NT2/D1 (cell line): ENCODE measurements at regions not wholly inside any gene's neighbourhood (a gene's known extent, or its start where the extent isn't known, plus 50 kb on each side); places are given as distances from the start of the nearest gene placed in this dataset.

ENCODE experiments used
- DNase-seq: peaks from one replicate; pipeline ENCODE4 v3.0.0-alpha.2; 2011; ENCODE audit warnings: low read depth, low spot score
- H3K27me3 ChIP-seq: 2 replicates; pipeline ENCODE4 v1.6.0; 2011; ENCODE audit warnings: mild to moderate bottlenecking; ENCODE audit not compliant: insufficient read length, insufficient read depth
- H3K36me3 ChIP-seq: 2 replicates; pipeline ENCODE4 v1.6.1; 2011; ENCODE audit warnings: mild to moderate bottlenecking, low read length, mixed read lengths; ENCODE audit not compliant: insufficient read depth, insufficient read length
- H3K4me1 ChIP-seq: 2 replicates; pipeline ENCODE4 v1.5.1; 2011; ENCODE audit not compliant: insufficient read depth, insufficient read length
- H3K4me3 ChIP-seq: 2 replicates; pipeline ENCODE4 v1.5.1; 2011; ENCODE audit warnings: low read depth; ENCODE audit not compliant: insufficient read length
- H3K9ac ChIP-seq: 2 replicates; pipeline ENCODE4 v1.6.0; 2011; ENCODE audit warnings: low read depth; ENCODE audit not compliant: insufficient read length
- H3K9me3 ChIP-seq: 2 replicates; pipeline ENCODE4 v1.5.1; 2011; ENCODE audit warnings: mild to moderate bottlenecking, low read length; ENCODE audit not compliant: insufficient read depth
- SUZ12 ChIP-seq: IDR thresholded peaks from 2 replicates; pipeline ENCODE4 v1.6.1; 2011; ENCODE audit not compliant: insufficient read length, insufficient read depth; ENCODE audit errors: extremely low read depth
- YY1 ChIP-seq: IDR thresholded peaks from 2 replicates; pipeline ENCODE4 v1.6.1; 2011; ENCODE audit not compliant: insufficient read length, insufficient read depth
- ZNF274 ChIP-seq: IDR thresholded peaks from 2 replicates; pipeline ENCODE4 v1.6.1; 2011; ENCODE audit warnings: mild to moderate bottlenecking, low read depth, low read length

DNA sequence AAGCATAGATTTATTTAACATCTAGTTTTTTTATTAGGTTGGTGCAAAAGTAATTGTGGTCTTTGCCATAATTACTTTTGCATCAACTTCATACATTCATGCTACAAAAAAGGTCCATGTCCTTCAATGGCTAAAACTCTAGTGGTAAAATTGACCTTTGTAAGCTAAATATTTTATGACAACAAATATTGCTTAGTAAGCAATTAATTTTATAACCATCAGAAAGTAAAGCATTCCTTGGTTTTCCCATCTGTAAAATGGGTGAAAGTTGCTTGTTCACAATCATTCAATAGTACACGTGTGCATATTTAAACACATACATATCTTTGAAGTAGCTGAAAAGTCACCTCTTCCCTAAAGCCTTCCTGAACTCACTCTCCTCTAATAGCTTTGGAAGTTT is 789.6 kb downstream of the CDH8 start:
- H3K9me3 ChIP-seq, result no peaks in the 10 kb centered on the region
- no peak for DNase-seq
- H3K36me3 ChIP-seq, result no peaks in the 10 kb centered on the region
- no peak for TF ChIP-seq SUZ12
- no peak for TF ChIP-seq YY1
- no peak for TF ChIP-seq ZNF274
- H3K4me1 ChIP-seq, result no peaks in the 10 kb centered on the region
- no peaks in the 10 kb centered on the region for H3K27me3 ChIP-seq
- no peak overlapping the region for H3K9ac ChIP-seq
- H3K4me3 ChIP-seq, result no peak overlapping the region

DNA sequence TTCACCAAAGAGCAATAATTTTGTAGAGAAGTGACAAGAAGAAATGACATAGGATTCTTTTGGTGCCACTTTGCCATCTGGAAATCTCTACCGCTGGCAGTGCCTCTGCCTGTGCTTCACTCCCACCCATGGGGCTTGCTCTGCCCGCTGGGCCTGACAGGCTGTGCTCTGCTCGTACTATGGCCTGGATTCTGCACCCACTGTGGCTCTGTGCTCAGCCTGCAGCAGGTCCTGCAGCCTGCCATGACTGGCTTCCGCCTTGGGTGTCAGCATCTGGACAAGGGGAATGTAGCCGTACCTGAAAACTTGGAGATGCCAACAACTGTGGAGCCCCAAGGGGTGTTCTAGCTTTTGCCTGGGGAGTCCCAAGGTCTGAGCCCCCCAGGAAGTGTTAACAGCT is 792.3 kb downstream of the CDH8 start:
- H3K36me3 ChIP-seq, result no peaks in the 10 kb centered on the region
- H3K9me3 ChIP-seq, result no peaks in the 10 kb centered on the region
- DNase-seq, result no peak
- H3K27me3 ChIP-seq, result no peaks in the 10 kb centered on the region
- no peak for TF ChIP-seq SUZ12
- TF ChIP-seq ZNF274, result no peak
- TF ChIP-seq YY1, result no peak
- no peak overlapping the region for H3K9ac ChIP-seq
- no peak overlapping the region for H3K4me3 ChIP-seq
- no peaks in the 10 kb centered on the region for H3K4me1 ChIP-seq

DNA sequence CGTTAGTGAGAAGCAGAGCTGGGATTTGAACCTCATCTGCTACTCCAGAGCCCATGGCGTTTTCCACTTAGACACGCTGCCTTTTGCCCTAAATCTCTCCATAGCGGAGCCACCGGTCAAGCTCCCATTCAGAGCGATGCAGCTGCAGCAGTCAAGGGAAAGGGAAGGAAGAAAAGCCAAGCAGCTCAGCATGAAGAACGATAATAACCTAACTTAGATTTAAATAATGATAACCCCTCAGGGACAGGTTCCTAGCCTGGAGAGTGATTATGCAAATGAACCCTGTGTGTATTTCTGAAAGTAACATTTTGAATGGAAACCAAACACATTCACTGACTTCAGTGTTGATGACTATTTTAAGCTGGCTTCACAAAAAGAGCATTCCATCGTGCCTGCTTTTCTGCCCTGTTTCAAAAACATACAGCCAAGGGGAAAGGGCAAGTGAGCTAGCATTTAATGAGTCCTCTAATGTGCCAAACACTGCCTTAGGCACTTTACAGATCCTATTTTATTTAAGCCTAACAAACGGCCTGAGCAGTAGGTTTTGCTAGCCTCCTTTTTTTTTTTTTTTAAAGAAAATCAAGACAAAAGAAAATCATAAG is 798.3 kb downstream of the CDH8 start:
- no peaks in the 10 kb centered on the region for H3K27me3 ChIP-seq
- no peaks in the 10 kb centered on the region for H3K4me1 ChIP-seq
- no peak for TF ChIP-seq ZNF274
- no peak for TF ChIP-seq SUZ12
- no peak for TF ChIP-seq YY1
- H3K4me3 ChIP-seq, result no peak overlapping the region
- no peak overlapping the region for H3K9ac ChIP-seq
- no peaks in the 10 kb centered on the region for H3K36me3 ChIP-seq
- DNase-seq, result no peak
- no peaks in the 10 kb centered on the region for H3K9me3 ChIP-seq

DNA sequence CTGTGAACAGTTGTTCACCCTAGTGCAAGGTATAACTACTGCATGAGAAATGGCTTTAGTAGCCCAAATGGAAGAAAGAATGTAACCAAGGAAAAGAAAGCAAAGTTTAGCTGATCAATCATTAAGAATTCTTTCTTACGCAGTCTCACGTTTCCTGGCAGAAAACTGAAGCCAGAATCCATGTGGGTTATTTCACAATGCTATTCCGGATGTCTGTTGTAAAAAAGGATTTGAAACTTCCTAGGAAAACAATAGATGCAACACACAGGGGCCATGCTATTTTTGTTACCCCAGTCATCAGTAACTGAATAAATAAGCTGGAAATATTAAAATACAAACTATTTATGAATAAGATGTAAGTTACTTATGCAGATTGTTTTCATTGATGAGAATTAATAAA is 802.5 kb downstream of the CDH8 start:
- TF ChIP-seq ZNF274 (no peak), YY1 (no peak), SUZ12 (no peak)

DNA sequence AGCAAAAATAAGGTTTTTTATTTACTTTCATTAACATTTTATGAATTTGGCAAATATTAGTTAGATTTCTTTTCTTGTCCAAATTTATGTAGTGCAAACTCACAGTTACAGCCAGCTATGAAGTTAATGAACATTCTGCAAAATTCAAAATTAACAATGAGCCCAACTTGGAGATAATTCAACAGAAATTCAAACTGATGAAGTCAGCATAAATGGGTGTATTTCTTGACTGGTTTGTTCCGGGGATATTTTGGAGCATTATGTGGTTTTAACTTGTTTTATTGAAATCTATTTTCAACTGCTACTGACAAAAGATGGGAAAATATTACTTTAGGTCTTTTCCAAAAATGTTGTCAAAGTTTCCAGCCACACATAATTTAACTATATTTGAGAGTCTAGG is 807.9 kb downstream of the CDH8 start:
- no peak overlapping the region for H3K4me3 ChIP-seq
- H3K9ac ChIP-seq, result no peak overlapping the region
- H3K9me3 ChIP-seq, result no peaks in the 10 kb centered on the region
- H3K4me1 ChIP-seq, result no peaks in the 10 kb centered on the region
- TF ChIP-seq ZNF274 (no peak), YY1 (no peak), SUZ12 (no peak)
- H3K36me3 ChIP-seq, result no peaks in the 10 kb centered on the region
- no peak for DNase-seq
- H3K27me3 ChIP-seq, result no peaks in the 10 kb centered on the region

More for the DNA sequence above, 802.5 kb downstream of the CDH8 start:
- Histone ChIP-seq H3K9me3 (no peaks in the 10 kb centered on the region), H3K27me3 (no peaks in the 10 kb centered on the region), H3K4me3 (no peak overlapping the region), H3K4me1 (no peaks in the 10 kb centered on the region), H3K9ac (no peak overlapping the region), H3K36me3 (no peaks in the 10 kb centered on the region)
- no peak for DNase-seq

DNA sequence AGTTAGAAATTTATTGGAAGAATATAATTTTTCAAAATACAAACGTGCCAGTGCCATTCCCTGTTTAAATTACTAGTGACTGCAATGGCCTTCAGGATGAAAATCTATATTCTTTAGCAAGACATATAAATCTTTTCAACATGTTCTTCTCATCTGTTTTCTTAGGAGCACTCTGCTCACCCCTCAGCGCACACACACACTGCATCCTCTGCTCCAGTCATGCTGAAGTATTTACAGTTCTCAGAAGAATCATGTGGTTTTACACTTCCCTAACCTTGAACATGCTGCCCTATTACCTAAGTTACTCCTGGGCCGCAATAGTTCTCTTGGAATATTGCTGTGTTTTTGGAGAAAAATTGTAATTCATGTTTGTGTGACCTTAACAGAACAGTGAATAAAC is 820.6 kb downstream of the CDH8 start:
- Histone ChIP-seq H3K27me3 (no peaks in the 10 kb centered on the region), H3K4me3 (no peak overlapping the region), H3K9ac (no peak overlapping the region), H3K36me3 (no peaks in the 10 kb centered on the region), H3K9me3 (no peaks in the 10 kb centered on the region), H3K4me1 (no peaks in the 10 kb centered on the region)
- TF ChIP-seq ZNF274 (no peak), SUZ12 (no peak), YY1 (no peak)
- no peak for DNase-seq

DNA sequence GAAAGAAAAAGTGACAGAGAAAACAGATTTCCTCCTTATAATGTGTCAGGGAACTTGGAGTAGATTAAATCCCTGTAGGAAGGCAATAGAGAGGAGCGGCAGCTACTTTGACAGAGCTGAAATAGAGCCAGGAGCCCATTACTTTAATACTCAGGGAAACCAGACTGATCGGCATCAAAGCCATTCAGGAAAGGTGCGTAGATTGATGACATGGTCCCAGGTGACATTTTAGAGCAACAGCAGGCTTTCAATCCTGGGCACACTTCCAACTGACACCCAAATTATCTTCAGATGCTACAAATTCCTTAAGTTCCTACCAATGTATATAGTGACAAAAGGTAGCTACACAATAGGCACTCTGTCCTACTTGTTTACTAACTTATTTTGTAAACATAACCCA is 821.5 kb downstream of the CDH8 start:
- no peak for TF ChIP-seq SUZ12
- TF ChIP-seq YY1, result no peak
- DNase-seq, result no peak

More for the DNA sequence above, 821.5 kb downstream of the CDH8 start:
- H3K4me1 ChIP-seq, result no peaks in the 10 kb centered on the region
- H3K36me3 ChIP-seq, result no peaks in the 10 kb centered on the region
- H3K27me3 ChIP-seq, result no peaks in the 10 kb centered on the region
- no peak overlapping the region for H3K4me3 ChIP-seq
- H3K9me3 ChIP-seq, result no peaks in the 10 kb centered on the region
- H3K9ac ChIP-seq, result no peak overlapping the region
